GM10266 (cell line): ENCODE measurements at regions not wholly inside any gene's neighbourhood (a gene's known extent, or its start where the extent isn't known, plus 50 kb on each side); places are given as distances from the start of the nearest gene placed in this dataset.

ENCODE experiments used
- DNase-seq: peaks from one replicate; pipeline ENCODE4 v3.0.0; 2012; ENCODE audit errors: extremely low spot score
- CTCF ChIP-seq: IDR thresholded peaks from 2 replicates; pipeline ENCODE4 v1.5.1; 2012; ENCODE audit warnings: mild to moderate bottlenecking, low read depth; ENCODE audit not compliant: control insufficient read depth, insufficient read depth; ENCODE audit errors: missing control alignments

GRCh38 chr1:192862271-192862670 lies 53.4 kb downstream of the RGS2 start:
- no peak for TF ChIP-seq CTCF
- DNase-seq = no peak

GRCh38 chr1:192866241-192866868 lies 57.5 kb downstream of the RGS2 start:
- TF ChIP-seq CTCF = no peak
- DNase-seq = no peak

- no peak for DNase-seq
- no peak for TF ChIP-seq CTCF
Measured at GRCh38 chr1:192867180-192867579, 58.3 kb downstream of the RGS2 start.

- no peak for DNase-seq
- TF ChIP-seq CTCF = no peak
Measured at GRCh38 chr1:192869308-192869940, 60.6 kb downstream of the RGS2 start.

- DNase-seq = no peak
- no peak for TF ChIP-seq CTCF
Measured at GRCh38 chr1:192872010-192872409, 63.2 kb downstream of the RGS2 start.

- no peak for DNase-seq
- TF ChIP-seq CTCF = no peak
Measured at GRCh38 chr1:192873836-192874235, 65.0 kb downstream of the RGS2 start.

- no peak for DNase-seq
- TF ChIP-seq CTCF = no peak
Measured at GRCh38 chr1:192876633-192877032, 67.8 kb downstream of the RGS2 start.
